ENCODE measurements at regions not wholly inside any gene's neighbourhood (a gene's known extent, or its start where the extent isn't known, plus 50 kb on each side); places are given as distances from the start of the nearest gene placed in this dataset.

DNA sequence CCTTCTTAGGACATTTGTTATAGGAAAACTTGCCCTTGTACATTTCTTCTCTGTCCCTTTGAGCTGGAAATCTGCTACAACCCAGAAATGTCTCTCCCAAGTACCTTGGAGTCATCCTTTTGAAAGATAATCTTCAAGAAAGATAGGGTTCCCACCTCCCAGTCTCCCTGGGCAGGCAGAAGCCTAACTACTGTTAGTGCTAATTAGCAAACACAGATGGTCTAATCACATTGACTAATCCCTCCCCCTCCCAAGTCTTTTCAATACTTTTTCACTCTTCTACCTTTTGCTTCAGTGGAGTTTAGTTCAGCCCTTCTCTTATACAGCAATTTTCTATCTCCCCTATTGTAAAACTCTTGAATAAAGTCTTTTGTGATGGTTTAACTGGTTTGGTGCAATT is 129.8 kb upstream of the PPFIA2 start:
- Histone ChIP-seq H3F3A (replicated peaks; ENCODE audit: insufficient read depth) (no peaks in the 10 kb centered on the region), H3K4me2 (no peak overlapping the region), H3K27ac (ENCODE audit: low read depth in 2 of 2, low read length in 1 of 2) (no peak overlapping the region), H2AFZ (ENCODE audit: low read depth) (no peak overlapping the region), H3K36me3 (replicated peaks in 1 of 2; ENCODE audit: control insufficient read depth in 1 of 2, insufficient read depth in 2 of 2, low read length in 1 of 2) (no peaks in the 10 kb centered on the region), H3K79me2 (ENCODE audit: insufficient read depth) (no peaks in the 10 kb centered on the region), H3K4me3 (ENCODE audit: low read depth in 2 of 2, low read length in 1 of 2) (no peak overlapping the region), H3K9ac (no peak overlapping the region), H4K20me1 (ENCODE audit: insufficient read depth) (no peaks in the 10 kb centered on the region), H3K4me1 (ENCODE audit: control insufficient read depth in 1 of 2, insufficient read depth in 2 of 2, low read depth in 1 of 2, low read length in 1 of 2) (no peaks in the 10 kb centered on the region), H3K9me3 (no peaks in the 10 kb centered on the region), H3K27me3 (ENCODE audit: insufficient read depth) (no peaks in the 10 kb centered on the region), H3K9me2 (no peaks in the 10 kb centered on the region)
- ChIA-PET CTCF (no interaction called here), POLR2A (no interaction called here)
- TF ChIP-seq, protein P1, sequence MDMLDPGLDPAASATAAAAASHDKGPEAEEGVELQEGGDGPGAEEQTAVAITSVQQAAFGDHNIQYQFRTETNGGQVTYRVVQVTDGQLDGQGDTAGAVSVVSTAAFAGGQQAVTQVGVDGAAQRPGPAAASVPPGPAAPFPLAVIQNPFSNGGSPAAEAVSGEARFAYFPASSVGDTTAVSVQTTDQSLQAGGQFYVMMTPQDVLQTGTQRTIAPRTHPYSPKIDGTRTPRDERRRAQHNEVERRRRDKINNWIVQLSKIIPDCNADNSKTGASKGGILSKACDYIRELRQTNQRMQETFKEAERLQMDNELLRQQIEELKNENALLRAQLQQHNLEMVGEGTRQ (IDR thresholded peaks at IDR 0.05; ENCODE audit: borderline replicate concordance, low read depth, low read length): no peak
- TF ChIP-seq YY1 (IDR thresholded peaks at IDR 0.05; ENCODE audit: low read depth): no peak
- TF ChIP-seq EP300 (IDR thresholded peaks at IDR 0.05; ENCODE audit: borderline replicate concordance in 1 of 2, low read depth in 1 of 2, low read length in 1 of 2): no peak
- TF ChIP-seq TCF12 (IDR thresholded peaks at IDR 0.05): no peak
- no peak for TF ChIP-seq SMC3 (IDR thresholded peaks at IDR 0.05; ENCODE audit: low read depth, low read length)
- TF ChIP-seq, protein P2, sequence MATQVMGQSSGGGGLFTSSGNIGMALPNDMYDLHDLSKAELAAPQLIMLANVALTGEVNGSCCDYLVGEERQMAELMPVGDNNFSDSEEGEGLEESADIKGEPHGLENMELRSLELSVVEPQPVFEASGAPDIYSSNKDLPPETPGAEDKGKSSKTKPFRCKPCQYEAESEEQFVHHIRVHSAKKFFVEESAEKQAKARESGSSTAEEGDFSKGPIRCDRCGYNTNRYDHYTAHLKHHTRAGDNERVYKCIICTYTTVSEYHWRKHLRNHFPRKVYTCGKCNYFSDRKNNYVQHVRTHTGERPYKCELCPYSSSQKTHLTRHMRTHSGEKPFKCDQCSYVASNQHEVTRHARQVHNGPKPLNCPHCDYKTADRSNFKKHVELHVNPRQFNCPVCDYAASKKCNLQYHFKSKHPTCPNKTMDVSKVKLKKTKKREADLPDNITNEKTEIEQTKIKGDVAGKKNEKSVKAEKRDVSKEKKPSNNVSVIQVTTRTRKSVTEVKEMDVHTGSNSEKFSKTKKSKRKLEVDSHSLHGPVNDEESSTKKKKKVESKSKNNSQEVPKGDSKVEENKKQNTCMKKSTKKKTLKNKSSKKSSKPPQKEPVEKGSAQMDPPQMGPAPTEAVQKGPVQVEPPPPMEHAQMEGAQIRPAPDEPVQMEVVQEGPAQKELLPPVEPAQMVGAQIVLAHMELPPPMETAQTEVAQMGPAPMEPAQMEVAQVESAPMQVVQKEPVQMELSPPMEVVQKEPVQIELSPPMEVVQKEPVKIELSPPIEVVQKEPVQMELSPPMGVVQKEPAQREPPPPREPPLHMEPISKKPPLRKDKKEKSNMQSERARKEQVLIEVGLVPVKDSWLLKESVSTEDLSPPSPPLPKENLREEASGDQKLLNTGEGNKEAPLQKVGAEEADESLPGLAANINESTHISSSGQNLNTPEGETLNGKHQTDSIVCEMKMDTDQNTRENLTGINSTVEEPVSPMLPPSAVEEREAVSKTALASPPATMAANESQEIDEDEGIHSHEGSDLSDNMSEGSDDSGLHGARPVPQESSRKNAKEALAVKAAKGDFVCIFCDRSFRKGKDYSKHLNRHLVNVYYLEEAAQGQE (IDR thresholded peaks at IDR 0.05; ENCODE audit: low read depth, low read length): no peak
- no peak for TF ChIP-seq MXI1 (IDR thresholded peaks at IDR 0.05; ENCODE audit: low read depth, low read length)
- TF ChIP-seq NRF1 (IDR thresholded peaks at IDR 0.05; ENCODE audit: low read depth, low read length): no peak
- TF ChIP-seq POLR2AphosphoS5 (IDR thresholded peaks at IDR 0.05; ENCODE audit: low read depth, low read length): no peak
- no peak for TF ChIP-seq TAF1 (IDR thresholded peaks at IDR 0.05; ENCODE audit: borderline replicate concordance, low read depth, low read length)
- no peak for TF ChIP-seq RFX5 (IDR thresholded peaks at IDR 0.05; ENCODE audit: low read length)
- TF ChIP-seq, protein P3, sequence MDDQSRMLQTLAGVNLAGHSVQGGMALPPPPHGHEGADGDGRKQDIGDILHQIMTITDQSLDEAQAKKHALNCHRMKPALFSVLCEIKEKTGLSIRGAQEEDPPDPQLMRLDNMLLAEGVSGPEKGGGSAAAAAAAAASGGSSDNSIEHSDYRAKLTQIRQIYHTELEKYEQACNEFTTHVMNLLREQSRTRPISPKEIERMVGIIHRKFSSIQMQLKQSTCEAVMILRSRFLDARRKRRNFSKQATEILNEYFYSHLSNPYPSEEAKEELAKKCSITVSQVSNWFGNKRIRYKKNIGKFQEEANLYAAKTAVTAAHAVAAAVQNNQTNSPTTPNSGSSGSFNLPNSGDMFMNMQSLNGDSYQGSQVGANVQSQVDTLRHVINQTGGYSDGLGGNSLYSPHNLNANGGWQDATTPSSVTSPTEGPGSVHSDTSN (IDR thresholded peaks at IDR 0.05): no peak
- no peak for TF ChIP-seq FOSL2 (IDR thresholded peaks at IDR 0.05; ENCODE audit: borderline replicate concordance, low read depth)
- no peak for TF ChIP-seq RAD21 (IDR thresholded peaks at IDR 0.05; ENCODE audit: low read length)
- TF ChIP-seq FOXJ3 (CRISPR knock-in tag; IDR thresholded peaks at IDR 0.05): no peak
- TF ChIP-seq RXRA (IDR thresholded peaks at IDR 0.05; ENCODE audit: borderline replicate concordance, low read depth): no peak
- TF ChIP-seq, protein P4, sequence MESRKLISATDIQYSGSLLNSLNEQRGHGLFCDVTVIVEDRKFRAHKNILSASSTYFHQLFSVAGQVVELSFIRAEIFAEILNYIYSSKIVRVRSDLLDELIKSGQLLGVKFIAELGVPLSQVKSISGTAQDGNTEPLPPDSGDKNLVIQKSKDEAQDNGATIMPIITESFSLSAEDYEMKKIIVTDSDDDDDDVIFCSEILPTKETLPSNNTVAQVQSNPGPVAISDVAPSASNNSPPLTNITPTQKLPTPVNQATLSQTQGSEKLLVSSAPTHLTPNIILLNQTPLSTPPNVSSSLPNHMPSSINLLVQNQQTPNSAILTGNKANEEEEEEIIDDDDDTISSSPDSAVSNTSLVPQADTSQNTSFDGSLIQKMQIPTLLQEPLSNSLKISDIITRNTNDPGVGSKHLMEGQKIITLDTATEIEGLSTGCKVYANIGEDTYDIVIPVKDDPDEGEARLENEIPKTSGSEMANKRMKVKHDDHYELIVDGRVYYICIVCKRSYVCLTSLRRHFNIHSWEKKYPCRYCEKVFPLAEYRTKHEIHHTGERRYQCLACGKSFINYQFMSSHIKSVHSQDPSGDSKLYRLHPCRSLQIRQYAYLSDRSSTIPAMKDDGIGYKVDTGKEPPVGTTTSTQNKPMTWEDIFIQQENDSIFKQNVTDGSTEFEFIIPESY (IDR thresholded peaks at IDR 0.05; ENCODE audit: borderline replicate concordance, low read depth): no peak
- no peak for TF ChIP-seq TEAD4 (IDR thresholded peaks at IDR 0.05; ENCODE audit: borderline replicate concordance, insufficient read depth)
- TF ChIP-seq, protein P5, sequence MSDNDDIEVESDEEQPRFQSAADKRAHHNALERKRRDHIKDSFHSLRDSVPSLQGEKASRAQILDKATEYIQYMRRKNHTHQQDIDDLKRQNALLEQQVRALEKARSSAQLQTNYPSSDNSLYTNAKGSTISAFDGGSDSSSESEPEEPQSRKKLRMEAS (IDR thresholded peaks at IDR 0.05; ENCODE audit: low read depth): no peak
- no peak for DNase-seq
